HL-60 (cell line): ENCODE measurements at regions not wholly inside any gene's neighbourhood (a gene's known extent, or its start where the extent isn't known, plus 50 kb on each side); places are given as distances from the start of the nearest gene placed in this dataset.

Experiments
- DNase-seq, 2 experiments: peaks; one replicate each; pipeline ENCODE4 v3.0.0-alpha.2; 2010 to 2020; ENCODE audit warnings: low read depth in 1 of 2, low spot score in 1 of 2
- H3K27ac ChIP-seq: fragments of 250-450 bp; sonication (Bioruptor Pico); replicated peaks from 2 replicates; pipeline ENCODE4 v1.5.1; 2020; ENCODE audit warnings: mild to moderate bottlenecking, moderate library complexity
- H3K27me3 ChIP-seq: fragments of 250-450 bp; sonication (Bioruptor Pico); 2 replicates; pipeline ENCODE4 v1.5.1; 2021; ENCODE audit warnings: mild to moderate bottlenecking, moderate library complexity; ENCODE audit not compliant: insufficient read depth, poor library complexity, severe bottlenecking
- H3K4me3 ChIP-seq: replicated peaks from 2 replicates; pipeline ENCODE4 v1.5.1; 2011; ENCODE audit warnings: mild to moderate bottlenecking, control low read depth, low read length; ENCODE audit not compliant: insufficient read depth
- CTCF ChIP-seq: IDR thresholded peaks from one replicate; pipeline ENCODE4 v1.5.1; 2011; ENCODE audit warnings: low read length, control low read depth, inconsistent platforms; ENCODE audit not compliant: insufficient read depth
- GABPA ChIP-seq: IDR thresholded peaks from 2 replicates; pipeline ENCODE4 v1.6.1; 2012; ENCODE audit warnings: low read depth
- POLR2AphosphoS5 ChIP-seq: IDR thresholded peaks from 2 replicates; pipeline ENCODE4 v1.6.1; 2012; ENCODE audit warnings: low read depth
- REST ChIP-seq: IDR thresholded peaks from 2 replicates; pipeline ENCODE4 v1.6.1; 2012; ENCODE audit warnings: low read depth; ENCODE audit not compliant: insufficient replicate concordance
- SPI1 ChIP-seq: IDR thresholded peaks from 2 replicates; pipeline ENCODE4 v1.6.1; 2012; ENCODE audit warnings: low read depth, mild to moderate bottlenecking, borderline replicate concordance

- Histone ChIP-seq H3K27ac (no peak overlapping the region), H3K27me3 (no peaks in the 10 kb centered on the region), H3K4me3 (no peak overlapping the region)
- no peak for DNase-seq
- TF ChIP-seq POLR2AphosphoS5 (no peak), CTCF (no peak), REST (no peak), GABPA (no peak), SPI1 (no peak)
Observed at GRCh38 chr15:36347272-36347858, 232.1 kb upstream of the CDIN1 start.

- Histone ChIP-seq H3K27me3 (no peaks in the 10 kb centered on the region), H3K4me3 (no peak overlapping the region), H3K27ac (no peak overlapping the region)
- TF ChIP-seq CTCF (no peak), POLR2AphosphoS5 (no peak), SPI1 (no peak), REST (no peak), GABPA (no peak)
- no peak for DNase-seq
Observed at GRCh38 chr15:36356466-36356865, 223.0 kb upstream of the CDIN1 start.

GRCh38 chr15:36356978-36357601 lies 222.3 kb upstream of the CDIN1 start:
- no peak for DNase-seq
- no peak overlapping the region for H3K4me3 ChIP-seq

More at GRCh38 chr15:36356978-36357601, 222.3 kb upstream of the CDIN1 start:
- TF ChIP-seq CTCF, result no peak
- TF ChIP-seq POLR2AphosphoS5, result no peak
- TF ChIP-seq GABPA, result no peak
- no peak for TF ChIP-seq REST
- no peak for TF ChIP-seq SPI1
- no peak overlapping the region for H3K27ac ChIP-seq
- no peaks in the 10 kb centered on the region for H3K27me3 ChIP-seq
